H1 (cell line): ENCODE measurements at regions not wholly inside any gene's neighbourhood (a gene's known extent, or its start where the extent isn't known, plus 50 kb on each side); places are given as distances from the start of the nearest gene placed in this dataset.

Experiments
- CTCF ChIA-PET: fragments of 300-600 bp; sonication (Branson Sonifier 250); formaldehyde crosslinking; loops from one replicate; lab custom pipeline; 2021; ENCODE audit not compliant: partially characterized antibody; lab: Charles Lee
- POLR2A ChIA-PET: fragments of 300-600 bp; sonication (Branson Sonifier 250); formaldehyde crosslinking; loops from one replicate; lab custom pipeline; 2021; ENCODE audit warnings: inconsistent platforms; ENCODE audit not compliant: partially characterized antibody; lab: Charles Lee
- DNase-seq, 2 experiments: peaks; one replicate each; pipeline versions ENCODE4 v3.0.0 to v3.0.0-alpha.2; 2010 to 2022; ENCODE audit warnings: low spot score in 2 of 2, low read depth in 1 of 2, mixed read lengths in 1 of 2
- FAIRE-seq: peaks from 2 replicates; lab custom pipeline; 2011; peaks lifted over from hg19 to GRCh38; lab: Jason Lieb, UNC
- H2AFZ ChIP-seq: 2 replicates; pipeline ENCODE4 v1.8.1; 2012; ENCODE audit warnings: low read length, inconsistent platforms
- H2AK5ac ChIP-seq: 2 replicates; pipeline ENCODE4 v1.6.1; 2013; ENCODE audit warnings: low read depth, low read length
- H2BK120ac ChIP-seq: replicated peaks from 2 replicates; pipeline ENCODE3; 2013; ENCODE audit warnings: low read depth, low read length, inconsistent platforms
- H2BK12ac ChIP-seq: 2 replicates; pipeline ENCODE4 v1.6.1; 2013; ENCODE audit warnings: low read depth, low read length
- H2BK15ac ChIP-seq: 2 replicates; pipeline ENCODE4 v1.6.1; 2013; ENCODE audit warnings: low read length
- H2BK20ac ChIP-seq: 2 replicates; pipeline ENCODE4 v1.6.1; 2013; ENCODE audit warnings: low read length
- H2BK5ac ChIP-seq: 2 replicates; pipeline ENCODE4 v1.6.1; 2013; ENCODE audit warnings: low read depth, low read length
- H3K14ac ChIP-seq: 2 replicates; pipeline ENCODE4 v1.6.1; 2013; ENCODE audit warnings: inconsistent platforms; ENCODE audit not compliant: insufficient read length
- H3K18ac ChIP-seq: 2 replicates; pipeline ENCODE4 v1.6.1; 2013; ENCODE audit warnings: low read length; ENCODE audit errors: extremely low read depth
- H3K23ac ChIP-seq: 2 replicates; pipeline ENCODE4 v1.6.1; 2013; ENCODE audit warnings: inconsistent platforms; ENCODE audit not compliant: insufficient read length
- H3K23me2 ChIP-seq: 2 replicates; pipeline ENCODE4 v1.6.1; 2013; ENCODE audit warnings: low read depth, low read length
- H3K27ac ChIP-seq: 2 replicates; pipeline ENCODE4 v1.6.1; 2011; ENCODE audit warnings: low read depth, low read length, inconsistent platforms
- H3K27me3 ChIP-seq, 4 experiments: replicated peaks in 1 of 4; 1 replicate in 1 of 4; 2 replicates in 3 of 4; pipeline versions ENCODE4 v1.6.1 to v1.8.1; 2011 to 2013; ENCODE audit warnings: low read length in 3 of 4, mild to moderate bottlenecking in 3 of 4, inconsistent platforms in 2 of 4, mixed read lengths in 2 of 4, moderate library complexity in 1 of 4; ENCODE audit not compliant: control insufficient read depth in 3 of 4, insufficient read depth in 3 of 4; ENCODE audit errors: extremely low read depth in 1 of 4
- H3K36me3 ChIP-seq, 4 experiments: 2 replicates each; pipeline versions ENCODE4 v1.6.1 to v1.8.1; 2011 to 2013; ENCODE audit warnings: mild to moderate bottlenecking in 4 of 4, low read length in 3 of 4, moderate library complexity in 2 of 4, control low read depth in 1 of 4, inconsistent platforms in 1 of 4; ENCODE audit not compliant: insufficient read depth in 4 of 4, control insufficient read depth in 2 of 4
- H3K4ac ChIP-seq: replicated peaks from 2 replicates; pipeline ENCODE3; 2013; ENCODE audit warnings: low read length, low read depth, mixed read lengths, inconsistent platforms; ENCODE audit not compliant: insufficient read length
- H3K4me1 ChIP-seq, 4 experiments: replicated peaks in 1 of 4; 1 replicate in 1 of 4; 2 replicates in 3 of 4; pipeline versions ENCODE4 v1.6.1 to v1.8.1; 2011 to 2013; ENCODE audit warnings: low read length in 3 of 4, inconsistent platforms in 2 of 4, mixed read lengths in 1 of 4; ENCODE audit not compliant: insufficient read depth in 4 of 4, control insufficient read depth in 3 of 4
- H3K4me2 ChIP-seq, 2 experiments: 2 replicates each; pipeline versions ENCODE4 v1.6.1 to v1.8.1; 2011 to 2013; ENCODE audit warnings: low read depth in 2 of 2, low read length in 2 of 2, control low read depth in 1 of 2, inconsistent platforms in 1 of 2, mild to moderate bottlenecking in 1 of 2; ENCODE audit not compliant: insufficient read depth in 1 of 2
- H3K4me3 ChIP-seq, 4 experiments: fragments of 200-600, 300-600 bp in 1 of 4; sonication (generic), shearing (Covaris generic), sonication (Bioruptor Twin) in 1 of 4; 2 replicates each; pipeline versions ENCODE4 v1.5.1 to v1.8.1; 2011 to 2016; ENCODE audit warnings: low read length in 4 of 4, low read depth in 3 of 4, control low read depth in 2 of 4, inconsistent platforms in 2 of 4, mild to moderate bottlenecking in 2 of 4, mixed read lengths in 1 of 4, moderate library complexity in 1 of 4; ENCODE audit not compliant: insufficient read depth in 2 of 4; ENCODE audit errors: extremely low read depth in 1 of 4
- H3K56ac ChIP-seq: replicated peaks from 2 replicates; pipeline ENCODE3; 2013; ENCODE audit warnings: low read depth, mild to moderate bottlenecking, mixed read lengths, low read length, inconsistent platforms; ENCODE audit not compliant: insufficient read length
- H3K79me1 ChIP-seq: 2 replicates; pipeline ENCODE4 v1.6.1; 2013; ENCODE audit warnings: low read depth, low read length, control low read depth
- H3K79me2 ChIP-seq, 2 experiments: 2 replicates each; pipeline versions ENCODE4 v1.6.1 to v1.8.1; 2012 to 2013; ENCODE audit warnings: low read length in 2 of 2, mild to moderate bottlenecking in 2 of 2, inconsistent platforms in 1 of 2; ENCODE audit not compliant: insufficient read depth in 2 of 2, control insufficient read depth in 1 of 2
- H3K9ac ChIP-seq, 4 experiments: replicated peaks in 1 of 4; 1 replicate in 1 of 4; 2 replicates in 3 of 4; pipeline versions ENCODE4 v1.6.1 to v1.8.1; 2011 to 2013; ENCODE audit warnings: low read depth in 3 of 4, low read length in 3 of 4, control low read depth in 2 of 4, mild to moderate bottlenecking in 2 of 4, moderate library complexity in 2 of 4, inconsistent platforms in 1 of 4; ENCODE audit errors: extremely low read depth in 1 of 4
- H3K9me3 ChIP-seq, 2 experiments: 2 replicates each; pipeline versions ENCODE4 v1.6.1 to v1.8.1; 2012 to 2013; ENCODE audit warnings: mild to moderate bottlenecking in 2 of 2, moderate library complexity in 2 of 2, control low read depth in 1 of 2, inconsistent platforms in 1 of 2, low read depth in 1 of 2, low read length in 1 of 2, mixed read lengths in 1 of 2; ENCODE audit not compliant: insufficient read depth in 2 of 2
- H4K20me1 ChIP-seq, 2 experiments: replicated peaks in 1 of 2; 2 replicates each; pipeline versions ENCODE3 to v1.8.1; 2011 to 2013; ENCODE audit warnings: inconsistent platforms in 2 of 2, low read length in 2 of 2, mild to moderate bottlenecking in 1 of 2; ENCODE audit not compliant: insufficient read depth in 2 of 2, control insufficient read depth in 1 of 2
- H4K5ac ChIP-seq: 2 replicates; pipeline ENCODE4 v1.6.1; 2013; ENCODE audit warnings: low read length, low read depth, mixed read lengths, inconsistent platforms; ENCODE audit not compliant: insufficient read length
- H4K8ac ChIP-seq: 2 replicates; pipeline ENCODE4 v1.8.0; 2013; ENCODE audit warnings: mild to moderate bottlenecking, moderate library complexity, low read length, inconsistent platforms; ENCODE audit not compliant: insufficient read depth; ENCODE audit errors: extremely low read depth
- H4K91ac ChIP-seq: replicated peaks from 2 replicates; pipeline ENCODE3; 2013; ENCODE audit warnings: low read length, mixed read lengths, inconsistent platforms; ENCODE audit not compliant: insufficient read length
- HDAC2 ChIP-seq, 2 experiments: fragments of 300-600 bp in 1 of 2; sonication (generic) in 1 of 2; IDR thresholded peaks; 2 replicates each; pipeline ENCODE4 v1.6.1; 2011 to 2012; ENCODE audit warnings: low read depth in 2 of 2, low read length in 2 of 2, mild to moderate bottlenecking in 2 of 2, moderate library complexity in 2 of 2, borderline replicate concordance in 1 of 2, inconsistent platforms in 1 of 2
- POLR2AphosphoS5 ChIP-seq: IDR thresholded peaks from 2 replicates; pipeline ENCODE4 v1.6.1; 2011; ENCODE audit warnings: low read depth, low read length
- WGBS, 2 experiments: shearing (Covaris generic) in 1 of 2; methylation state at CpG; one replicate each; pipeline versions ENCODE4 v1.1.6 to v1.1.7; 2013 to 2015; ENCODE audit warnings: low lambda C conversion rate in 2 of 2, mixed read lengths in 2 of 2, inconsistent platforms in 1 of 2, low coverage in 1 of 2, missing lambda C conversion rate in 1 of 2; ENCODE audit not compliant: insufficient replicate concordance in 2 of 2, insufficient coverage in 1 of 2, insufficient read length in 1 of 2; ENCODE audit errors: extremely low coverage in 1 of 2, missing lambda C conversion rate in 1 of 2; 5-methylcytosine and 5-hydroxymethylcytosine counted together

GRCh38 chr1:114033961-114034360 is 54.7 kb downstream of the OLFML3 start:
- no peak overlapping the region for H2AK5ac ChIP-seq
- peak overlapping the region; percentile 68 for H4K5ac ChIP-seq
- H3K79me1 ChIP-seq, result no peaks in the 10 kb centered on the region
- H3K56ac ChIP-seq, result peak overlapping the region; percentile 96
- peak overlapping the region; percentile 92 for H2BK5ac ChIP-seq
- peak overlapping the region; percentile 76 for H3K4ac ChIP-seq
- peak overlapping the region; percentile 96; the same call in 1 of the 2 replicates for H3K18ac ChIP-seq
- H3K4me1 ChIP-seq, result peaks cover 5 to 42% (median 29%) of the 10 kb centered on the region in 4 experiments
- no peak for DNase-seq
- no peak overlapping the region; the same call in 1 of the 2 replicates for H2BK12ac ChIP-seq
- TF ChIP-seq HDAC2 (IDR thresholded peaks at IDR 0.05; ENCODE audit: borderline replicate concordance in 1 of 2, low read depth in 2 of 2, low read length in 2 of 2) (0 out of 4 replicates have a peak, but pooled peaks of 1 of the 2 experiments have one; percentile 17), POLR2AphosphoS5 (no peak)
- peaks cover 18% of the 10 kb centered on the region for H3K23me2 ChIP-seq
- H4K91ac ChIP-seq, result peak overlapping the region; percentile 92
- H2BK120ac ChIP-seq, result peak overlapping the region; percentile 88
- POLR2A ChIA-PET, result interaction anchor here (1.3 to 8.2 kb wide), 4 partner anchors 9 to 55 kb away, joined by 4 to 47 read pairs (median 9); partner anchors contain the start of gene OLFML3
- H3K36me3 ChIP-seq, result no peaks in the 10 kb centered on the region; a peak in 1 of 8 replicates
- H3K23ac ChIP-seq, result no peak overlapping the region
- H2BK15ac ChIP-seq, result no peak overlapping the region
- FAIRE-seq, result peak; percentile 7
- H3K79me2 ChIP-seq, result peaks cover 0 to 15% of the 10 kb centered on the region in 2 experiments; a peak in 1 of 4 replicates
- peak overlapping the region; percentile 19 to 59 (median 51) for H3K4me3 ChIP-seq
- H3K9me3 ChIP-seq, result no peaks in the 10 kb centered on the region; a peak in 1 of 4 replicates
- CTCF ChIA-PET, result interaction anchor here (0.7 to 4.0 kb wide), 13 partner anchors 10 to 112 kb away, joined by 3 to 29 read pairs (median 4); partner anchors contain the start of gene OLFML3
- H3K27ac ChIP-seq, result peak overlapping the region; percentile 65; the same call in 1 of the 2 replicates
- no peak overlapping the region for H3K14ac ChIP-seq
- no peaks in the 10 kb centered on the region for H3K27me3 ChIP-seq
- H3K4me2 ChIP-seq, result peak overlapping the region; percentile 71 to 98
- H4K20me1 ChIP-seq, result no peaks in the 10 kb centered on the region
- H4K8ac ChIP-seq, result no peak overlapping the region
- no peak overlapping the region for H2BK20ac ChIP-seq
- WGBS, 2 experiments, result 14% methylated on average over 2 of the region's 2 CpGs; no CpG with 5 or more reads in 1 of the 2 experiments
- H2AFZ ChIP-seq, result no peak overlapping the region
- H3K9ac ChIP-seq, result peak overlapping the region in 1 of 4 experiments; percentile 56; a peak in 1 of 7 replicates
